GF-D8 (cell line): ENCODE measurements at regions not wholly inside any gene's neighbourhood (a gene's known extent, or its start where the extent isn't known, plus 50 kb on each side); places are given as distances from the start of the nearest gene placed in this dataset.

ENCODE experiments used
- DNase-seq: peaks from one replicate; lab custom pipeline; 2025; lab: John Stamatoyannopoulos, UW

DNA sequence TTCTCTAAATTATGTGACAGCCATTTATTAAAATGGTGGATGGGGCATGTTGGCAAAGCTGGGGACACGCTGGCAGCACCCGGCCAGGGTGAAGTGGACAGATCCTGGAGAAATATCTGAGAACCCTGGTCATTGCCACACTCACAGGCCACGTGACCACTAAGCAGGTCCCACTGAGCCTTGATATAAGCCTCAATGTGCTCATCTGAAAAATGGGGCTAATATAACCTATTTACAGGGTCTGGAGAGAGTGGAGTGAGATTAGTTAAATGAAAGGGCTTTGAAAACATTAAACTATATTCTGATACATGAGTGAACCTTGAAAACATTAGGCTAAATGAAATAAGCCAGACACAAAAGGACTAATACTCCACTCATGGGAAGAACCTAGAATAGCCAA, 108.9 kb downstream of the RBFOX3 start:
- DNase-seq = no peak

DNA sequence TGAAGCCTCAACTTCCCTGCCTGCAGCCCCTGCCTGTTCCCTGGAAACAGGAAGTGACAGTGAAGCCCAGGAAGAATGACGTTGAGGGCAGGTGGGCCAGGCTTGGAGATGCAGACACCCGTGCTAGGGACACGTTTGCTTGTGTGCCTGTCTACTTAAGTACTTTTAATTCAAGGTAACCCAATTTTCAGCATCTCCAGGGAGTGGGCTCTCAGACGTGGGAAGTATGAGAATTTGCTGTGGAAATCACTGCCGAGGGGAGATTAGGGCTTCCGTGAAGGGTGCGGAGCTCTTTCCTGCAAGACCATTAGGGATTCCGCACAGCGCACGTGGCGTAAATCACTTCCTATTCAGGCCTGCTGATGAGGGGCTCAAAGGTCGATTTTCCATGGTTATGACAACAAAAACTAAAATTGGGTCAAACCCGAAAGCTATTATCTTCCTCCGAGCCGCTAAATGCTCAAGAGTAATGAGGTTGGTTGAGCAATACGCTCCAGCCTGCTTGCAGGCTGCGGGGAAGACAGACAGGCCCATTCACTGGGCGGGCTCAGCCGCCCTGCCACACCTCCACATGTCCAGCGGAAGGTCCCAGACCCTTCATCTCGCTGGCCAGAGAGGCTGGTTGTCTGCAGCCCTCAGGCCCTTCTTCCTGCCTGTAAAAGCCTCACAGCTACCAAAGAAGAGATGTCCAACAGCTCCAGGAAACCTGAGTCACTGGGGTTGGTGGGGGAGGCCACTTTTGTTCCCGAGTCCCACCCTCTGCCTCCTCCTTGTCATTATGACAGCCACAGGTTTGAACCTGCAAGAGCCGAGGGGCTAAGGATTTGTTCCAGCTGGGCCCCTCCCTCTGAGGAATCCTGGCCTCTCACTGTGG, 109.9 kb downstream of the RBFOX3 start:
- no peak for DNase-seq

DNA sequence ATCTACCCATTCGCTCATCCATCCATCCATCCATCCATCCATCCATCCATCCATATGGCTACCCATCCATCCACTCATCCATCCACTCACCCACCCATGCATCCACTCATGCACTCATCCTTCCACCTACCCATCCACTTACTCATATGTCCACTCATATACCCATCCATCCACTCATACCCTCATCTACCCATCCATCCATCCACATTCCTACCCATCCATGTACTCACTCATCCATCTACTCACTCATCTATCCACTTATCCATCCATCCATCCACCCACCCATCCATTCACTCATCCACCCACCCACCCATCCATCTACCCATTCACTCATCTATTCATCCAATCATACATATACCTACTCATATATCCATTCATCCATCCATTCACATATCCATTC, 112.0 kb downstream of the RBFOX3 start:
- no peak for DNase-seq

DNA sequence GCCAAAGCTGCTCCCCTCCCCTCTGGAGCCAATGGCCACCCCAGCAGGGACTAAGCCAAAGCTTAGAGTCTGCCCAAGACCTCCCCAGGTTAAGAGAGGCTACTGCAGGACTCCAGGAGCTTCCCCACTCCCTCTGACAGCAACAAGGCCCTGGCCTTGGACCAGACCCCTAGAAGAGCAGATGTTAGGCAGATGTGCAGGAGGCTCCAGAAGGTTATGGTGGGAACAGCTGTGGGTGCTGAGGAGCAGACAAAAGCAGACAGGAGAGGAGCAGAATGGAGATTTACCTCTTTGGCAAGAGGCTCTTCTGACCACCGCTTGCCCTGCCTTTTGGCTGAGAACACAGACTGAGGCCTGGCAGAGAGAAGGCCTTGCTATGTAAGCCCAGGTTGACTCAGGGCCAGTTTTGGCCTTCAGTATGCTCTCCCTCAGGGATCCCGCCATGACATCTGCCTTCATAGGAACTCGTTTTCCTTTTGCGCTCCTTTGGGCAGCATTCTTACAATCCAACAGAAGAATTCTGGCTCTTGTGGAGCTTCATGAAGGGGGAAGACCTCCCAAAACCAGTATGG, 113.0 kb downstream of the RBFOX3 start:
- DNase-seq = no peak

DNA sequence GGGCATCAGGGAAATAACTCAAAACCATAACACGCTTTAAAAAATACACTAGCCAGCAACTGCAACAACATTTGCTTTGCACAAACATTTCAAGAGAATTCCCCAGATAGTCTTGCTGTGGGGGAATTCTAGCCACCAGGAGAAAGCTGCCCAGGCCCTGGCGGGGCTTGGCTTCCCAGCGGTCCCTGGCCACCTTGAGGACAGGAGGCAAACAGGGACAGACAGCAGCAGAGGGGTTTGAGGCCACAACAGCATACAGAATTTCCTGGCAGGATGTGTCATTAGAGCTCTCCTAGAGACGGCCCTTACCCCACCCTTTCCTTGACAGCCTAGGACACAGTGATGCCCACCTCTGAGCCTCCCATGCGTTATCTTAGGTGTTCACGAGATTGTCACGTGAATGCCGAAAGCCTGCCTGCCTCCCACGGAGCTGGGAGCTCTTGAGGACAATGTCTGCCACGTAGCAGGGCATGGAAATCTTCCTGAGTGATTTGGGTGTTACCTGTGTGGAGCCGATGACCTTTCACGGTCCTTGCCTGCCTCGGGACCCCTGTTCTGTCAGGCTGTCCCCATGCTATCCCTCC, 114.3 kb downstream of the RBFOX3 start:
- no peak for DNase-seq

DNA sequence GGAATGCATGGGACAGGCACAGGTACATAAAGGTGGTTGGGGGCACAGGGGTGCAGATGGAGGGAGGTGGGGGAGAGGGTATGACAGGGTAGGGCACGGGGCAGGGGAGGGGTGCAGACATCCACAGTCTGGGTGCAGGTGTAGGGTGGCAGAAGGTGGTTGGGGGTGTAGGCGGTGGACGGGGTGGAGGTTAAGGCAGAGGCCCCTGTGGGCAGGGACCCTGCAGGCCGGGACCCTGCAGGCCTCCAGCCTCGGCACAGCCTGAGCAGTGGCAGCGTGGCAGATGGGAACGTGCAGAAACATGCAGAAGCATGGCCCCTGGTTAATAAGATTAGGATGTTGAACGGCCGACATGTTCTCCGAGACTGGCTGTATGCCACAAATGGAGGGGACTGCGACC, 115.2 kb downstream of the RBFOX3 start:
- DNase-seq = no peak

DNA sequence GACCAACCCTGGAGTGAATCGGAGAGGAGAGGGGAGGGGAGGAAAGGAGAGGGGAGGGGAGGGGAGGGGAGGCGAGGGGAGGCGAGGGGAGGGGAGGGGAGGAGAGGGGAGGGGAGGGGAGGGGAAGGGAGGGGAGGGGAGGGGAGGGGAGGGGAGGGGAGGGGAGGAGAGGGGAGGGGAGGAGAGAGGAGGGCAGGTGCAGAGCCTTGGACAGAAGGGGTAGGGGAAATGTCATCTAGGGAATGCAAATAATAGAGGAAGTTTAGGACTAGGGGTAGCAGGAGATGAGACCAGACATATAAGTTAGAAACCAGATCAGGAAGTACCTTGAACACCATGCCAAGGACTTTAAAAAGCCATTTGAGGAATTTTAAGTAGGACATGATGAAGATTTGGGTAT, 119.8 kb downstream of the RBFOX3 start:
- no peak for DNase-seq

DNA sequence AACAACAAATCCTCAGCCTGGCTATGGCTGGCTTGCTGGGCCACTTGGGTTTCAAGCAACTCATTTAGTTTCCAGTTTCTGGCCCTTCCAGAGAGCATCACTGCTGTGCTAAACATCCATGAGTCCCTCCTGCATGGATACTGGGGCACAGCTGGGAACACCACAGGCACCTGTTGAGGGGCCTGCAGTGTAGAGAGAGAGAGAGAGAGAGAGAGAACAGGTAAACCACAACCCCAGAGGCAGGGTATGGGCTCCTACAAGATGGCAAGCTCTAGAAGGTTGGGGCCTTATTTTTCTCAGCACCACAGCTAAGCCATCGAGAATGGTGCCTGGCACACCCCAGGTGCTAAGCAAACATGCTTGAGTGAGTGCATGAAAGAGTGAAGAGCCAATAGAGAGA, 120.3 kb downstream of the RBFOX3 start:
- no peak for DNase-seq

DNA sequence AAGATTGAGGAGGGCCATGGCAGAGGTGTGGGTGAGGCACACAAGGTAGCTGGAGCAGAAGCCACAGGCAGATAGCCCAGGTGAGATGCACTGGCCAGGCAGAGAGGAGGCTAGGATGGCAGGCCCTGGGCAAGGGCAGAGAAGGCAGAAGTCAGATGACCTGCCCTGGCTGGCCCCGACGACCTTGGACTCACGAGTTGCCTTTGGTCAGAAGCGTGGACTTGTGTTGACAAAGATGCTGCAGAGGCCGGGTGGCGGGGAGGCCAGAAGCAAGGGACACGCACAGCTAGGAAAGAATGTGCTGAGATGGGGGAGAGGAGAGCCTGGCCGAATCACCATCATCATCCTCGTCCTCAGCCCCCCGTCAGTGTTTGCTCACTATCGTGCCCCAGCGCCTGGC, 123.7 kb downstream of the RBFOX3 start:
- DNase-seq = no peak

DNA sequence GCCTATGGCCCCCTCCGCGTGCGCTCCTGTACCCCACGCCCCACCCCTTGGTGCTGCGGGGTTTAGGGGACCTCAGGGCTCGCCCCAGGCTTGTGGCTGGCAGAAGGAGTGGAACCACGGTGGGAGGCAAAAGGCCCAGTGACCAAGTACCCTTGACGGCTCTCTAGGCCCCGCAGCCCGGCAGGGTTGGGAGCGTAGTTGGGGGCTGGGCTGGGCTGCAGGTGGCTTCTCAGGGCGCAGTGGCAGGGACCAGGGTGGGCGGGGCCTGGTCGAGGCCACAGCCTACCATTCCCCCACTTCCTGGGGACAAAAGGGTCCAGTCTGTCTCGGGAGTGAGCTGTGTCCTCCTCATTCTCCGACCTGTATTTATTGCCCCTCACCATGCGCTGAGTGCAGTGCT, 124.9 kb downstream of the RBFOX3 start:
- DNase-seq = no peak

DNA sequence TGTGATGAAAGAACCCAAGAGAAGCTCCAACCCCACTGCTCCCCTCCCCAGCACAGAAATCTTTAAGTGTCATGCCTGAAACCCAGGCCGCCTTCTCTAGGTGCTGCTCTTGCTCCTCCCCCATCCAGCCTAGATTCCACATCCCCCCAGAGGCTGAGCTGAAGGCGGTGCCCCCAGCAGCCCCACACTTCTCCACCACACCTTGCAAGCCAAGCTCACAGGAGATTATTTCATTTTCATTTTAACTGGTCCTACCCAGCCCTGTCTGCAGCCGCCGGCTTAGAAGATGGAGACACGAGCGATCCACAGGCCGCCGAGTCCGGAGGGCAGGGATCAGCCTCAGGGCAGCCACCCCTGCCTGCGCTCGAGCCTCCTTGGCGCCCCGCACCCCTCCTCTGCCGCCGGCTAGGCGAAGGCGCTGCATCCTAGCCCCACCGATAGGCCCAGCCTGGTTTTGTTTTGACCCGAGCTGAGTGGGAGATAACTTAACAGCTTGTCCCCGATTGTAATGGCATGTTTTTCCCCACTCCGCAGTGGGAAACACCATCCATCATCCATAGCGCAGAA, 125.3 kb downstream of the RBFOX3 start:
- DNase-seq = no peak

DNA sequence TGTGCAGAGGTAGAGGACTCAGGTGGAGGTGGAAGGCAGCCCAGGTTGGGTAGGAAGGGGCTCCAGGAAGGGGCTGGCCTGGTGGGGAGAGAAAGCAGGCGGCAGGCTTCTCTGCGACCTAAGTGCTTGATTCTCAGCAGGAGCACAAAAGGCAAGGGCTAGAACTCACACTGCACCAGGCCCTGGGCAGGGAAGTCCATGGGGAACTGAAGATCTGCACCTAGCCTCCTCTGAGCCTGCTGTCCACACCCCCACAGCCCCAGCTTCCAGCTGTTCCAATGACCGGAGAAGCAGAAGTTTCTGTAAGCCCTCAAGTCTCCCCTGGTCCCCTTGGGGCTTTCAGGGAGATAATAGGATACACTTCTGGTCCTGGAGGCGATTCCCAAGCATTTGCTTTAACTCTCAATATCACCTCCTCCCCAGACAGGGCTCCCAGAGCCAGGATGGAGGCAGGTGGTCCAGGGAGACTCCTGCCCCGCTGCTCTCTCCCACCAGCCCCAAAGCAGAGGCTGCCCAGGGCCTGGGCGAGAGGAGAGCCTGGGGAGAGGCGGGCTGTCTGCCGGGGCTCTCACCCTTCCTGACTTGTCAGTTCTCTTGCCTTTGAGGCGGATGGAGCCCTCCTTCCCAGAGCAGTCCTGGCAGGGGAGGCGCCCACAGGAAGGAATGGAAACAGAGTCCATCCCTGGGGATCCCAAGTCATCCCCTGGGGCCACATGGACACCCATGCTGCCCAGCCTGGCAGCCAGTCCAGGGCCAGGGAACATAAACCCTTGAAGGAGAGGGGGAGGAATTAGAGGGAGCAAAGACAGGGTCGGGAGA, 126.0 kb downstream of the RBFOX3 start:
- no peak for DNase-seq

DNA sequence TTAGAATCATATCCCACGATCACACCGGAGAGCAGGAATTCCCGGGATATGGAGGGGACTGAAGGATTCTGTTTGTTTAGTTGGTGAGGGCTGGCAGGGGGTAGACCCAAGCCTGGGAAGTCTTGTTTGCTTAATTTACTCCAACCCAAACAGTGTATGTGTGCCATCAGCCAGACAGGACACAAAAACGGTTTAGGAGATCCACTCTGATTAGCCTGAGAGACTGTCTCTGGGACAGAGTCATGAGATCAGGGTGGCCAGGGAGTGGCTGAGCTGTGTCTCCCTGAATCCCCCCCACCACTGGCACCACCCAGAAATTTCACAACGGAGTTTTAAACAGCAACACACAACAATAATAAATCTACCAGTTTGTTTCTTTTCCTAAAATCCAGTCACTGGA, 127.0 kb downstream of the RBFOX3 start:
- no peak for DNase-seq

DNA sequence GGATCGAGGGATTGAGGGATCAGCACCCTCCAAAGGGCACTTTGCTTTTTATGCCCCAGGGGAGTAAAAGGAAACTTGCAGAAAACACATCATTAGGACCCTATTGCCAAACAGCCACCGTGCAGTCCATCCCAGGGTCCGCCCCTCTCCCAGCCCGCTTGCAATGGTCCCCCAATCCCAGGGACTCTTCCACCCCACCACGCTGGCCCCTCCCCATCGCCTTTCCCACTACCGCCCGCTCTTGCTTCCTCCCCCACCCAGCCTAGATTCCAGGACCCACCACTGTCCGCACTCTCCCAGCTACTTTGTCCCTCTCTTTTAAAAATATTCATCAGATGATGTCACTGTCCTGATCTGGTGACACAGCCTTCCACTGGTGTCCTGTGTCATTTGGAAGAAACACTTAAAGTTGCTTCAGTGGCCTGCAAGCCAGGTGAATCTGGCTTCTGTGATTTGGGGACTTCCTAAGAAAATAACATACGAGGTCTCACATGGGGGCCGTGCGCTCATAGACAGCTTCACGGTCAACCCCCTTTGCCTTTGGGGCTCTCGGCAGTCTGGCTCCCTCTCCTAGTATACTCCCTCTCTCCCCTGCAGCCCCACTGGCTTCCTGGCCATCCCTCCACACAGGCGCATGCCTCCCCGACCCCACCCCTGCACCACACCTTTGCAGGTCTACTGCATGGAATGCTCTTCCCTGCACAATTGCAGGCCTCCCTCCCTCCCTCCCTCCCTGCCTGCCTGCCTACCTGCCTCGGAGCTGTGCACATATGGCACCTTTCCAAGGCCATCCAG, 127.9 kb downstream of the RBFOX3 start:
- DNase-seq = no peak

DNA sequence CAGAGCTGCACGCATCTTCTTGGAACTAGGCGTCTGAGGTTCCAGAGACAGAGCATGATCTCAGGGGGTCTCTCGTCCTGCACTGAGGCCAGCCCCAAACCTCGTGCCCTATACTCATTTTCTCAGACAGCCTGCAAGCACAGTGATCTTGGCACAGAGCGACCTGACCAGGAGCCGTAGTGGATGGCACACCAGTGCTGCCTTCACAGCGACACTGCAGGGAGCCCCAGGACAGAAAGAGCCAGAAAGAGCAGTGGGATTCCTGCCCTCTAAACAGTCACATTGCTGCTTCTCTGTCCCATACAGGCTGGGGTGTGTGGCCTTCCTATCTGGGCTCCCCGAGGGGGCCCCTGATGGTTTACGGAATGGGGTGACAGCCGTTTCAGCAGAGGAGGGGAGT, 131.0 kb downstream of the RBFOX3 start:
- no peak for DNase-seq

DNA sequence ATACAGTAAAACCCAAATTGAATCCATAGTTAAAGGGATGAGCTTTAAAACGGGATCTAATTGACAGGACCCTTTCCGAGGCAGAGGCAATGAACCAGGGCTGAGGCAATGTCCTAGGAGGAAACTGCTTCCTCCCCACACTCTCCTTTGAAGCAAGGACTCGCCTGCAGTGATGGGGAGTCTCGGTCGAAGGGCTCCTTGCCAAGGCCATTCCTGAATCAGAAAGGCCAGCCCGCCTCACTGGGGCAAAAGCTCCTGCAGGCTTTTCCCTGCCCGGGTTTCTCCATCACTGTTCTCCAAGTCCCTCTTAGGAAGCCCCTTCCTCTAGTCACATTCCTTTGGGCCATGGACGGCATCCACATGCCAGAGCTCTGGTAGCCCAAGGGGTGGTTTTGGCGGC, 132.0 kb downstream of the RBFOX3 start:
- no peak for DNase-seq

DNA sequence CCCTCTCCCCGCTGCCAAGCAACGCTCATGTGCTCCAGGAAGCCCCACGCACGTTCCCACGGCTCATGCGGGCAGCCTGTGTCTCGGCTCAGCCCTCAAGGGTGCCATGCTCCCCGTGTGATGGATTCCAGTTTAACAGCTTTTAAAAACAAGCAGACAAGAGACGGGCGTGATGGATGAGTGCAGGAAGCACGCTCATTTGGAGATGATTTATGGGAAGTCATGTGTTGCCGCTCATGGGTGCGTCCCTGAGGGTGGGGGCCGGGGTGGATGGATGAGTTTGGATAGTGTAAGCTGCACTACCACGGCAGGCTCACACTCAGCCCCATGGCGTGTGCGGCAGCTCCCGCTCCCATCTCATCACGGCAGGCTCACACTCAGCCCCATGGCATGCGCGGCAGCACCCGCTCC, 132.8 kb downstream of the RBFOX3 start:
- no peak for DNase-seq

DNA sequence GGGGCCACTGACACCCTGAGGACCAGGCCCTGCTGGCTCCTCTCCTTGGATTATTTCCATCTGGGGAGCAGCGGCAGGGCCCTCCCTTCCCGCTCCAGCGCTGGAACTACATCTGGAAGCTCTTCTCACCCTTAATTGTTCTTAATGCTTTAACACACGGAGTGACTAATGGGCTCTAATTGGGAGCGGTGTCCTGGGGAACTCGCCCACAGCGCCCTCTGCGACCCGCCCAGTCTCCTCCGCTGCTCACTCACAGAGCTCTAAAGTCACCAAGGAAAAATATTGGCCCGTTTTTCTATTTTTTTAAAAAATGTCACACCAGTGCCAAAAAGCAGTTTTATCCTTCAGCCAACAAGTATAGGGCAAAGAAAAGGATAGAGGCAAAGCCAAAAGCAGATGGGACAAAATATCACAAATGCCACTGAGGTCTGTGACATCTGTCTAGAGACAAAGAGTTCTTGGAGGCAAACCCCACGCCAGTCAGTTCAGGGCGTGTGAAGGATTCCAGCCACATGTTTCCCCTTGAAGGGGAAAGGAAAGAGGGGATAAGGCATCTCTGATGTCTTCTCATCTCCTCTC, 134.7 kb downstream of the RBFOX3 start:
- no peak for DNase-seq

DNA sequence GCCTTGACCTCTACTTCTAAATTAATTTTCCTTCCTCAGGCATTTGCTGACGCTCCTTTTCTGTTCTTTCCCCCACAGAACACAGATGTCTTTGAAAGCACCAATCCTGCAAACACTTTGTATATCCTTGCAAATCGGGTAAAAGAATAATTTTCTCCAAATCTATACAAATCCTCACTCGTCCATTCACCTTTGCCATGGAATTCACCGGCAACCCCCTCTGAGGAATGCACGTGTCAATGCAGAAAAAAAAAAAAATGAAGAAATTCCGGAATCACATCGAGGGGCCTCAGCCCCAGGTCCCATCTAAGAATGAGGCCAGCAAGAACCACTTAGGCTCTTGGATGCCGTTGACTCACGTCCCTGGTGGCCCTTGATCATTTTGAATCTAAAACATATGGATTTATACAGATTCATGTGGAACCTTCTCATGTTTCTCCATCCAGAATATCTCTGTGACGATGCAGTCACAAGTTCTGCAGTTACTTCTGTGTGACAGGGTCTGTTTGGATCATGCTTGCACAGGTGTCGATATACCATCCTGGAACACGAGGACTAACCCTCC, 136.9 kb downstream of the RBFOX3 start:
- no peak for DNase-seq

DNA sequence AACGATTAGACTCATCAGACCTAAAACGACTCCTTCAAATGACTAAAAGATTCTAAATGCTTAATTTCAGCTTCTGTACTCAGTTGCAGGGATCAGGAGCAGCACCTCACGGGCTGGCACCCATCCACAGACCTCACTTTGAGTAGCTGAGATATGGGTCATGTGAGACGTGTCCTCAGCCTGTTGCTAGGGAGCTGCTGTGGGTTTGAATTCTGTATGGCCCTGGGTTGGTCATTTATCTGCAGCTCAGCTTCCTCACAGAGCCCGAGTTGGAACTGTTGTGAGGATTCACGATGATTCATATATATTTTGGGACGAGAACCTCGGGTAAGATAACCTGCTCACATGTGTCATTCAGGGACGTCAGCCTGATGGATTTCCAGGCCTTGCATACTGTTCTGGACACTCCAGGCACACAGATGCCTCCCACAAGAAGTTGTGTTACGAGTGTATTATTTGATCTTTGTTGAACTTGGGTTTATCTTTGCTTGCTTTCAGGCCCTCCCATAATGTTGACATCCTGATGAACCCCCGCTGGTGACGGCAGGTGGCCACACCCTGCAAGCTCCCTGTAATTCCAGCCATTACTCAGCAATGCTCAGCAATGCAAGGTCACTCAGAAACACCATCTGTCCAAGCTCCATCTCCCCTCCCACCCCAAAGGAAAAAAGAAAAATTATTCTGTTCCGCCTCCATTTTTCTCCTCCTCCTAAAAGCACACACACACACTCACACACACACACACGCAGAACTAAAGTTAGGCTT, 137.6 kb downstream of the RBFOX3 start:
- no peak for DNase-seq
